DMS53 treated with DMSO at 0.1 percent for 48 hours (cell line): ENCODE measurements at regions not wholly inside any gene's neighbourhood (a gene's known extent, or its start where the extent isn't known, plus 50 kb on each side); places are given as distances from the start of the nearest gene placed in this dataset.

Source experiments
- DNase-seq: peaks from one replicate; lab custom pipeline; 2025; ENCODE audit not compliant: unreplicated experiment; lab: John Stamatoyannopoulos, UW

GRCh38 chr16:49128740-49129139, 152.9 kb downstream of the CBLN1 start:
- no peak for DNase-seq

GRCh38 chr16:49127103-49127502, 154.5 kb downstream of the CBLN1 start:
- DNase-seq, result no peak

GRCh38 chr16:49121636-49122035, 160.0 kb downstream of the CBLN1 start:
- DNase-seq, result no peak

- no peak for DNase-seq
Measured at GRCh38 chr16:49120631-49121030, 161.0 kb downstream of the CBLN1 start.

- DNase-seq, result no peak
Measured at GRCh38 chr16:49116873-49117272, 164.8 kb downstream of the CBLN1 start.

GRCh38 chr16:49115956-49116355, 165.7 kb downstream of the CBLN1 start:
- no peak for DNase-seq

- no peak for DNase-seq
Measured at GRCh38 chr16:49112754-49113153, 168.9 kb downstream of the CBLN1 start.

GRCh38 chr16:49111351-49111750, 170.3 kb downstream of the CBLN1 start:
- DNase-seq, result no peak

- no peak for DNase-seq
Measured at GRCh38 chr16:49108611-49109010, 173.0 kb downstream of the CBLN1 start.

GRCh38 chr16:49103298-49103697, 178.3 kb downstream of the CBLN1 start:
- no peak for DNase-seq

GRCh38 chr16:49101997-49102396, 179.6 kb downstream of the CBLN1 start:
- no peak for DNase-seq

- DNase-seq, result no peak
Measured at GRCh38 chr16:49100366-49100765, 181.3 kb downstream of the CBLN1 start.

- no peak for DNase-seq
Measured at GRCh38 chr16:49097964-49098363, 183.7 kb downstream of the CBLN1 start.

GRCh38 chr16:49096176-49096945, 185.3 kb downstream of the CBLN1 start:
- DNase-seq, result no peak

GRCh38 chr16:49095539-49095938, 186.1 kb downstream of the CBLN1 start:
- no peak for DNase-seq

- no peak for DNase-seq
Measured at GRCh38 chr16:49094471-49094870, 187.2 kb downstream of the CBLN1 start.

GRCh38 chr16:49093939-49094338, 187.7 kb downstream of the CBLN1 start:
- DNase-seq, result no peak

- no peak for DNase-seq
Measured at GRCh38 chr16:49092704-49093103, 188.9 kb downstream of the CBLN1 start.

- DNase-seq, result no peak
Measured at GRCh38 chr16:49089533-49089932, 192.1 kb downstream of the CBLN1 start.

- DNase-seq, result no peak
Measured at GRCh38 chr16:49089039-49089438, 192.6 kb downstream of the CBLN1 start.

- DNase-seq, result no peak
Measured at GRCh38 chr16:49085686-49086085, 196.0 kb downstream of the CBLN1 start.

- DNase-seq, result no peak
Measured at GRCh38 chr16:49084628-49085390, 196.8 kb downstream of the CBLN1 start.
